GM21390 (cell line): ENCODE measurements at regions not wholly inside any gene's neighbourhood (a gene's known extent, or its start where the extent isn't known, plus 50 kb on each side); places are given as distances from the start of the nearest gene placed in this dataset.
"Not testable (repeated sequence)": the region's sequence is repeated elsewhere in the genome, so short reads cannot be mapped to it uniquely, and the experiment has no call there.

Source experiments
- ATAC-seq: cut with Tn5 transposase; IDR thresholded peaks from one replicate; pipeline ENCODE4 v1.9.1; 2021; ENCODE audit not compliant: unreplicated experiment

DNA sequence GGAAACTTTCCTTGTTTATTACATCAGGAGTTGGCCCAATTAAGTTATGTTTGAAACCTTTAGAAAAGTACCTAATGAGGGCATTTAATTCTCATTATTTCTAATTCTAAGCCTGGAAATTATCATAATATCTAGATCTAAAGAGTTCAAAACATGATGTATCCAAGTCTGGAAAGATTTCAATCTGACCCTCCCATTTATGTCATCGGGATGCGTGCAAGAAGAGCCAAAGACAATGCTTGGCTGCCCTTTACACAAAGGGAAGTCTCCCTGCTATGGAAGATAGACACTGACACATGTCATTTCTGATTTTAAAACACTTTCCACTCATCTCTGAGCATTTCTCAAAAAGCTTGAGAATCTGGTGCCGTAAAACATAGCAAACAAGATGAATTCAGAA lies 222.4 kb downstream of the ANTXR2 start:
- ATAC-seq, result no peak

DNA sequence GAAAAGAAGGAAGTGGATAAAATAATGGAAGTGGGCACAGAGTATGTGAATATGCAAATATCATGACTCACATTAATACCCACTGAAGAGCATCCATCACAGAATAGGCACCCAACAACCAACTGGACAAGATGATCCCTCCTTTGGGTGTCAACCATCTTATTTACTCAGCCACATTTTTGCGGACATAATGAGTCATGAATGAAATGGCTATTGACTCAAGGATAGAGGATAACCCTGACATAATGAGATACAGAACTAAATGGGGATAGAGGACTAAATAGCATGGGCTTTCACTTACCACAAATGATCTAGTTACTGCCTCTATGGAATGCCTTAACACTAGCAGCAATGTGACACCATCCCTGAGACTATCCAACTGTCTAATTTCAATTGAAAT lies 224.7 kb downstream of the ANTXR2 start:
- no peak for ATAC-seq

DNA sequence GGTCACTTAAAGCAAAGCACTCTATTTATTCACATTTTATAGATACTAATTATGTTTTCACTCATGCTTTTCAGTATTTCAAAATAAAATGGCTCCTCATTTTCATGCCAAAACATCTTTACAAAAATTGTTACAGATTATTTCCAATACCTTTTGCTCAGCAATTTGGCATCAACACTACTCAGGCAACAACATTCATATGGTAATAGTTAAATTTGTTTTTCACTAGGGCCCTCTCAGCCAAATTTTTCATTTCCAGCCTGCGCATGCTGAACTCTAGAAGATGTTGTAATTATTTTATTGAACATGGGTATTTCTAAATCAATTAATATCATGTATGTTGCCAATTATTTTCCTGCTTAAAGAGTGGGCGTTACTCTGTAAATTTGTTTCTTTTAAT lies 225.6 kb downstream of the ANTXR2 start:
- no peak for ATAC-seq

DNA sequence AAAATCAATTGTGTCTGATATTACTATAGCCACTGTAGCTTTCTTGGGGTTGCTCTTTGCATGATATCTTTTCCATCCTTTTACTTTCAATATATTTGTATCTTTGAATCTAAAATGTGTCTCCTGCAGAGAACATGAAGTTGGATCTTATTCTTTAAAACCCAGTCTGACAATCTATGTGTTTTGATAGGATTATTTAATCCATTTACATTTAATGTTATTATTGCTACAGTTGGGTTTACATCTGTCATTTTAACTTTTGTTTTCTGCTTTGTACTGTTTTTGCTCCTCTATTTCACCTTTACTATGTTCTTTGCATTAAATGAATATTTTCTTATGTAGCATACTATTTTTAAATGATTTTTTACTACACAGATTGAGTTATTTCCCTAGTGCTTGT lies 230.9 kb downstream of the ANTXR2 start:
- no peak for ATAC-seq

DNA sequence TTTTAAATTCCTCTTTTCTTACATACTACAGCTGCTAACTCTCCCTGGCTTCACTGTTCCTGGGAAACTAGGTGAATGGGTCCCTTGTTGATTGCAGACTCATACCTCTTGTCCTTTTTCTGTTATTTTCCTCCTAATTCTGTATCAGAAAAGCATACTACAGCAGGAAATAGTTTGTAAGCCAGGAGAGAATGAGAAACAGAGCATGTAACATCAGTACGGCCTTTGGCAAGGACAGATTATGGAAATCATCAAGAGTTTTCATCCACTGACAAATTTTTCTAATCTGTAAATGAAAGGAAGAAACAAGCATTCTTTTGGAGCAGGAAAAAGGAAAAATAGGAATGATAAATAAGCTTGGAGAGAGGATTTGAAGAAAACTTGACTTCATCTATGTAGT lies 239.2 kb downstream of the ANTXR2 start:
- no peak for ATAC-seq

DNA sequence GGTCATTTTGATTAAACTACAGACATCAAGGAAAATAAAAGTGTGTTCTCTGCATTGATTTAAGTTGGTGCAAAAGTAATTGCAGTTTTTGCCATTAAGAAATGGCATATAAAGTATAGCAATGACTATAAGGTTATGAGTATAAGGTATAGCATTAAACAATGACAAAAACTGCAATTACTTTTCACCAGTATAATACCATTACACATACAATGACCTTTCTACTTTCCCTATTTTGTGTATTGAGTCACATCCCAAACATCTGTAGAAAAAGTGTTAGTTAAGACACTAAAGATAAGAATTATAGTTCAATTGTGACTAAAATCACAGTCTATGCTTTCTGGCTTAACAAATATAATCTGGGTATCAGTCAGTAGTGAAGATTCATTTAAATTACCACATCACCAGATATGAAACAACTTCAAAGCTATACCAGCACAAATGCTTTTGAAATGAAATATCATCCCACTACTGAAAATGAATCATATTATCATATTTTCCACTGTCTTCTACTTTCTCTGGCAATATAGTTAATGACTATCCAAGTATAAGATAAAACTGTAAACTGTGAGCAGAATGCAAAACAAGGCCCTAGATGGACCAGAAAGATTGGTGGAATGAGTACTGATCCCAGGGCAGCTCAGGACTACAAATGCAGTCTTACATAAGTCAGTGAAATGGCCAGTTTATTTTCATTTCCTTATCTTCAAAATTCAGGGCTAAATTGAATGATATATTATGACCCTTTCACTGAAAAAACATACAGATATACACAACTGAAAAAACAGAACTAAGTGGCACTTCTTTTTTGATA lies 241.1 kb downstream of the ANTXR2 start:
- no peak for ATAC-seq

DNA sequence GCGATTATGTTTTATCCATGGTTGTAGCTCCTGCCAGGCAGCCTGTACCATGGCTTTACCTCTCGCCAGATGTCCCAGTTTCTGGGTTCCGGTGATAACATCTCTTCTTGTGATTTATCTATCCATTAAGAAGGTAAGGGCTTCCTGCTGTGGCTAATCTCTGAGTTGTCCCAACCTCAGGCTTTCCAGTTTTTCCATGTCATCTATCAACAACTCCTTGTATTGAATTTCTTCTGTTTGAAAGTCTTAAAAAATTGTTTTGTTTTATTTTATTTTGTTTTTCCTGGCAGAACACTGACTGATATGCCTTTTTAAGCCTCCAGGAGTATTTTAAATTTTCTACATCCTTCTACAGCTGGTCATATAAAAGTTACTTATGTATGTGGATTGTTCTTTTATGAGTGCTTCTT lies 241.9 kb downstream of the ANTXR2 start:
- ATAC-seq, result no peak

DNA sequence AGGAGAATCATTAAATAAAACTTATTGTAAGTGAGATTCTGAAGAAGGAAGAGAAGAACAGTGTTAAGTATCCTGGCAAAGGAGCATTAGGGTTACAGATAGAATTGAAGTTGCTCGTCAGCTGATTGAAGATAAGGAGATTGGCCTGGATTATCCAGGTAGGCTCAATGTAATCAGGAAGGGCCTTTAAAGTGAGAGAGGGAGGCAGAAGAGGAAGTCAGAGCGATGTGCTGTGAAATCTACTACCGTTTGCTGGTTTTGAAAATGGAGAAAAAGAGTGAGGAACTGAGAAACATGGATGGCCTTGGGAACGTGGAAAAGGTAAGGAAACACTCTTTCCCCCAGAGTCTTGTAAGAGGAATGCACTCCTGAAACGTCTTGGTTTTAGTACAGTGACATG lies 245.7 kb downstream of the ANTXR2 start:
- no peak for ATAC-seq

DNA sequence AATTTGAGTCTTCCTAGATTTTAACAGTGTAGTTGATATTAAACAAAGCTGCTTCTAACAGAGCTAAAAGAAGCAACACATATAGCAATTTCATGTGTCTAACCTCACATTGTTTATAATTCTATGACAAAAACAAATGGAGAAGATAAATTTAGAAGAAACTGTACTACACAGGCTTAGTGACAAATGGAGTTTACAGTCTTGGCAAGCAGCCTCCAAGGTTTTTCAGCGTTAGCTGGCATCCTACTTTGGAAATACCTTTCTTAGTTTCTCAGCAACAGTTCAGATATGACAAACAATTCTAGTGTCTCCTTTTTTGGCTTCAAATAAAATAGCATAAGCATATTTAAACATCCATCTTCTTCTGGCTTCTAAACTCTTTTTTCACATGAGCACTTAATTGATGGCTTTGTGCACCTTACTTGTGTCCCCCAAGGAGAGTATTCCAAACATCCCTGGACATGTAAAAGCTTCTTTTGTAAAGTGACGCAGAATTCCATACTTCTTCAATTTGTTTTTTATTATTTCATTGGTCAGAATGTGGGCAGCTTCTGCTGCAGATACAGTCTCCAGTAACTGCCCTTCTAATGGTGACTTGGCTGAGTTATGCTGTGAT lies 249.8 kb downstream of the ANTXR2 start:
- no peak for ATAC-seq

DNA sequence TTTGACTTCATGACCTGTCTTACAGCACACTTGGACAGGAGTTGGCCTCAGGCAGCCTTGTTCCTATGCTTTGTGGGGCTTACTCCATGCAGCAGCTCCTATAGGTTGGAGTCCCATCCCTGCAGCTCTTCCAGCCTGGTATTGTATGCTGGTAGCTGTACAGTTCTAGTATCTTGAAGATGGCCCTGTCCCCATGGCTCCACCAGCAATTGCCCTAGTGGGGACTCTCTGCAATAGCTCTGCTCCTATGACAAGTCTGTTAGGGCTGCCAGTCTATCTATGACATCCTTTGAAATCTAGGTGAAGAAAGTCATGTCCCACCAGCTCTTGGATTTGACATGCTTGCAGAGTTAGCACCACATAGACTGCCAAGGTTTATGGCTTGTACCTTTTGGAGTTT lies 252.6 kb downstream of the ANTXR2 start:
- no peak for ATAC-seq

DNA sequence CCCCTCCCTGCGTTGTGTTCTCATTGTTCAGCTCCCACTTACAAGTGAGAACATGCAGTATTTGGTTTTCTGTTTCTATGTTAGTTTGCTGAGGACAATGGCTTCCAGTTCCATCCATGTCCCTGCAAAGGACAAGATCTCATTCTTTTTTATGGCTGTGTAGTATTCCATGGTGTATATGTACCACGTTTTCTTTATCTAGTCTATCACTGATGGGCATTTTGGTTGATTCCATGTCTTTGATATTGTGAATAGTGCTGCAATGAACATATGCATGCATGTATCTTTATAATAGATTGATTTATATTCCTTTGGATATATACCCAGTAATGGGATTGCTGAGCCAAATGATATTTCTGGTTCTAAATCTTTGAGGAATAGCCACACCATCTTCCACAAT lies 265.1 kb downstream of the ANTXR2 start:
- not testable (repeated sequence) for ATAC-seq

DNA sequence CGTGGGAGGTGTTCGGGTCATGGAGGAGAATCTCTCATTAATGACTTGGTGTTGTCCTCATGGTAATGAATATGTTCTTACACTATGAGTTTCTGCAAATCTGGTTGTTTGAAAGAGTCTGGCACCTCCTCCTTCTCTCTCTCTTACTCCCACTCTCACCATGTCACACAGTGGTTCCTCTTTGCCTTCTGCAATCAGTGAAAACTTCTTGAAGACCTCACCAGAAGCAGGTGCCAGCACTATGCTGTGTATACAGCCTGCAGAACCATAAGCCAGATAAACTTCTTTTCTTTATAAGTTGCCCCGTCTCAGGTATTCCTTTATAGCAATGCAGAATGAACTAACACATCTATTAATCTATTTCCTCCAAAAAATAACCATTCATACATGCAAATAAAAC lies 275.0 kb downstream of the ANTXR2 start:
- ATAC-seq, result no peak

DNA sequence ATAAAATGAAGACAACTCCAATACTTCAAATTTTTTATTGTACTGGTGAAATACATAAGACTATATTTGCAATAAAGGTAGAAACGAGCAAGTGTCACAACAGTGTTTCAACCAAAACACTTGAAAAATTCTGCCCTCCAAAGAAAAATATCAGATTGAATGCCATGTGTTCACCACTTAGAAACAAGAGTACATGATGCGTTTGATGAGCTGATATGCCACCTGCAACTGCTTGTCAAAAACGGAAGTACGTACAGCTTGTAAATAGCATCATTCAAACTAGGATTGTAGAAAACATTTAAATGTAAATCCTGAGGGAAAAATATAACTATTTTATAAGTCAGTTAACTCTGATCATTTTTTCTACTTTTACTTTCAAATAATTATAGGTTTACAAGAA lies 276.1 kb downstream of the ANTXR2 start:
- ATAC-seq, result no peak

DNA sequence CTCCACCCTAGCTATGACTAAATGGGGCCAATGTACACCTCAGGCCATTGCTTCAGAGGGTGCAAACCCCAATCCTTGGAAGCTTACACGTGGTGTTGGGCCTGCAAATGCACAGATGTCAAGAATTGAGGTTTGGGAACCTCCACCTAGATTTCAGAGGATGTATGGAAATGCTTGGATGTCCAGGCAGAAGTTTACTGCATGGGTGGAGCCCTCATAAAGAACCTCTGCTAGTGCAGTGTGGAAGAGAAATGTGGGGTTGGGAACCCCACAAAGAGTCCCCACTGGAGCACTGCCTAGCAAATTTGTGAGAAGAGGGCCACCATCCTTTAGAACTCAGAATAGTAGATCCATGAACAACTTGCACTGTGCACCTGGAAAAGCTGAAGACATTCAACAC lies 284.1 kb downstream of the ANTXR2 start:
- ATAC-seq, result no peak

DNA sequence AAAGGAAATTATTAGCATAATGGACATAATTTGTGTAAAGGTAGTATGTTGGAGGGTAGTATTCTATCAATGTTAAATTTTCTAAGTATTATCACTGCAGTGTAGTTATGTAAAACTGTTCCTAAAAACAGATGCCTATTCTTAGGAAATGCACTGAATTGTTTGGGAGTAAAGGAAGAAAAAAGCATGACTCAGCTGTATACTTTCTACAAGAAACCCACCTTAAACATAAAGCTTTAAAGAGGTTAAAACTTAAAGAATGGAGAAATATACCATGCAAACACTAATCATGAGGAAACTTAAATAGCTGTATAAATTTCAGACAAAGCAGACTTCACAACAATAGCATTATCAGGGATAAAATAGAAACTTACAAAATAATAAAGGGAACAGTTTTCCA lies 292.9 kb downstream of the ANTXR2 start:
- ATAC-seq, result no peak

DNA sequence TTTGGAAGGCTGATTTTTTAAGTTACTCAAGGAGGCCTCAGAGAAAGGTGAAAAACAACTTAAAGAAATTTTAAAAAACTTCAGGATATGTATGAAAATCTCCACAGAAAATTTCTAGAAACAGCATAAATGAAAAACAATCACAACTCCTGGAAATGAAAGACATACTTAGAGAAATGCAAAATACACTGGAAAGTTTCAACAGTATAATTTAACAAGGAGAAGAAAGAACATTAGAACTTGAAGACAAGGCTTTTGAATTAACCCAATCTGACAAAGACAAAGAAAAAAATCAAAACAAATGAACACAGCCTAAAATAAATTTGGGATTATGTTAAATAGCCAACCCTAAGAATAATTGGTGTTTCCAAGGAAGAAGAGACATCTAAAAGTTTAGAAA lies 300.5 kb downstream of the ANTXR2 start:
- no peak for ATAC-seq

DNA sequence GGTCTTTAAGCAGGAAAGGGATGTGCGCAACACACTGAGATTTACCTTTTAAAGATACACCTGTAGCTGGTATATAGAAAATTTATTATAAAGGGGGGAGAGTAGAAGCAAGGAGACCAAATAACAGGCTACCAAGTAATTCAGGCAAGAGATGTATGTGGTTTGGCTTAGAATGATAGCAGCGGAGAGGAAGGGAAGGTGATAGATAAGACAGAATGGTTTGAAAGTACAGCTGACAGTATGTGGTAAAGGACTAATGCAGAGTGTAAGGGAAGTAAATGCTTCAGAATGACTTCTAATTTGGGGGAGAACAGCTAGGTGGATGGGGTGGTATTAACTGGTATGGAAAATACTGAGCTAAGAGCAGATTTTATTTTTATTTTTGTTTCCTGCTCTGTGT lies 308.9 kb downstream of the ANTXR2 start:
- no peak for ATAC-seq

DNA sequence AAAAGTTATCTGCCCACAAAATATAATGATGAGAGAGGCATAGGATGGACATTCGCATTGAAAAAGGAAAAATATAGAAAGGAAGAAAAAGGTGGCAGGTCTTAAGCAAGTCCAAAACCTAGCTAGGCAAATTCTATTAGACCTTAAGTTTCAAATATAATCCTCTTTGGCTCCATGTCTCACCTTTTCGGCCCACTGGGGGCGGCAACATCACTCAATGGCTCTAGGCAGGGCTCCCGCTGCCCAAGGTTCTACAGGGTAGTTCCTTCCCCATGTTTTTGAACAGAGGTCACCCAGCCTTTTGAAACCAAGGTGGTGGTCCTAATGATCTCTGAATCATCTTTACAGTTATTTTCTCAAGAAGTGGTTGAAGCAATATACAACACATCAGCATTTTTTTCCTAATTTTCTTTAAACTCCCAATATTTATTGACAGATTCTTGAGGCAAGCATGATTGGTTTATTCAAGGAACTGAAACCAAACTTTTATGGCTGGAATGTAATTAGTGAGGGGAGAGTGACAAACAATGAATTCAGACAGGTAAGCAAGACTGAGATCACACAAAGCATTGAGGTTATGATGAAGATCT lies 309.4 kb downstream of the ANTXR2 start:
- ATAC-seq, result no peak

DNA sequence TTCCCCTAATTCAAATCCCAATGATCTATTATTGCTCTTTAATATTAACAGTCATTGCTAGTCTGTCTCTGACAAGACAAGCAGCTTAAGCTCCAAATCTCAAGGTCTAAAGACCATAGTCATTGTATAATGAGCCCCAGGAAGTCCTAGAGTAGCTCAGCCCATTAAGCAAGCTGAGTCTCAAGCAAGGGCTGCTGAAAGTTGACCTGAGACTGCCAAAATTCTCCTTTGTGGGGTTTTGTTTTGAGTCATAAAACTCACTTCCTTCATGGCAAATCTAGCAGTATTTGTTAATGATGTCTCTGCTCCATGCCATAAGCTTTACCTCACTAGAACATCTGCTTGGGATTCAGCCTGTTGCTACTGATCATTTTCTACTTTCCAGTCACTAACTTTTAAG lies 313.2 kb downstream of the ANTXR2 start:
- peak; percentile 54 for ATAC-seq

DNA sequence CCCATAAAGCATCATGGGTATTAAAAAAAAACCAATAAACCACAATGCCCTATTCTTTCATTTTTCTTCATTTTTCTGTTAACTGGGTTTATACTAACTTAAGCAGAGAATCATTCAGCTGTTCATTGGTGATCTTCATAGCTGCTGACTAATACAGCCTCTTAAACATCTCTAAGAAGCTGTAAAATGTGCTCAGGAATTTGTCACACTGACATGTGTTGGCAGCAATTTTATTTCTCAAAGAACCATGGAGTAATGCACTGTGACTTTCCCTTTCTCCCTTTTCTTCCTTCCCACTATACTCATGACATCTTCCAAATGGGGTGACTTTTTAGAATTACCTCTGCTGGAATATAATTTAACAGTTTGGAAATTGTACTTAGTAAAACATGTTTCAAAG lies 315.4 kb downstream of the ANTXR2 start:
- ATAC-seq, result no peak

DNA sequence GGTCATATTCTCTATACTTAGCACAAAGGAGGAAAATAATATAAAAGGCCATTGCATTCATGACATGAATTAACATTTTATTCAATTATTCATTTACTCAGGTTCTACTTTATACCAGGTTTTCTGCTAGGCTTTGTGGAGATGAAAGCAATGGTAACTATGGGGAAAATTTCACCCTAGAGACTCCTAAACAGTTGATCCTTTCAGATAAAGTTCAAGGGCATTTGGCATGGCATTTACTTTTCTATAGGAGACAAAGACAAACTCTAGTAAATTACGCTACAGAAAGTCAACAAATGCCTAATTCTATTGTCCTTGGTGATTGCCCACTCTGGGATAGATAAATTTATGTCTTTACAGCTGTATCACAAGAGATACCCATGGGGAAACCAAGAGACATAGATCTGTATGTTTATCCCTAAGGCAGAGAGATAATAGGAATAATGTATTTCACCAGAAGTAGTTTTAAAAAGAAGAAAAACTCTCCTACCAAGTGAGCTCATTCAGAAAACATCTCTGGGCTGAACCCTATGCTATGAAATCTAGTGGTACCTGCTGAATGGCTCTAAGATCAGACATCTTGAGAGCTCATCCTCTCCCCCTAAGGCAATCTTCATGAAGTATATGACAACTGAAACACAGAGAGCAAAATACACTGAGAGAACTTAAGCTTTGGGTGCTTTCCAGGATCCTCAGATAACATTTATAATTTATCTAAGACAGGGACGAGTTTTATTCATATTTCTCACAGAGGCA lies 316.7 kb downstream of the ANTXR2 start:
- ATAC-seq, result no peak

DNA sequence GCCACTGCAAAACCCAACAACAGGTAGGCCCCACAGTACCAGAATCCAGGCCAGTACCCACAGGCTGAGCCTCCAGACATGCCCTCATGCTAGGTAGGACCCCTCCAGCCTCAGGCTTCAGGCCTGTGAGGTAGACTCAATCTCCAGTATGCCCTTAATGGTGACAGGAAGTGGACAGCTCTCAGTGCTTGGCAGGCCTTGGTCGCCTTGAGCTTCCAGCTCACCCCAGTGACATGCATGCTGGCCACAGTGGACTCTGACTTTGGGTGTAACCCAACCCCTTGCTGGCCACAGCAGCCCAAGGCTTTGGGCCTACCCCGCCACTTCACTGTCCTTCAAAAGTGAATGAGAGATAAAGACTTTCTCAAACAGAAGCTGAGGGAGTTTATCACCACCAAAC lies 324.2 kb downstream of the ANTXR2 start:
- ATAC-seq, result no peak
